Colonic mucosa (tissue), 4 donors: ENCODE measurements at regions not wholly inside any gene's neighbourhood (a gene's known extent, or its start where the extent isn't known, plus 50 kb on each side); places are given as distances from the start of the nearest gene placed in this dataset.

Source experiments
- DNase-seq: peaks from one replicate; pipeline ENCODE4 v3.0.0-alpha.2; 2020
- H3K27ac ChIP-seq: fragments of 200-600 bp; one replicate; pipeline ENCODE4 v1.8.0; 2021
- H3K27me3 ChIP-seq: fragments of 200-600 bp; one replicate; pipeline ENCODE4 v1.8.0; 2021
- H3K36me3 ChIP-seq: fragments of 200-600 bp; one replicate; pipeline ENCODE4 v1.8.0; 2021
- H3K4me1 ChIP-seq: fragments of 200-600 bp; one replicate; pipeline ENCODE4 v1.8.0; 2021; ENCODE audit warnings: mild to moderate bottlenecking
- H3K4me3 ChIP-seq: fragments of 200-600 bp; one replicate; pipeline ENCODE4 v1.8.0; 2021
- H3K9ac ChIP-seq, 2 donors: one replicate each; pipeline ENCODE4 v1.7.0; 2013; ENCODE audit warnings: control low read depth in 2 of 2, low read depth in 2 of 2, low read length in 2 of 2
- H3K9me3 ChIP-seq: fragments of 200-600 bp; one replicate; pipeline ENCODE4 v1.8.0; 2021
- intact Hi-C: fragments of 100-400 bp; cut with DNase I; formaldehyde crosslinking; loops from one replicate; pipeline ENCODE4 v1.14.1; 2022
- TF ChIP-seq, protein P1 (sequence below): fragments of 200-600 bp; IDR thresholded peaks from one replicate; pipeline ENCODE4 v1.8.0; 2022; ENCODE audit warnings: antibody characterized with exemption, mild to moderate bottlenecking
- donor health status: healthy.
- donor health status: DM: no; HTN: no; CAD: no.
- donor health status: DM: no; HTN: no; CAD: no.

DNA sequence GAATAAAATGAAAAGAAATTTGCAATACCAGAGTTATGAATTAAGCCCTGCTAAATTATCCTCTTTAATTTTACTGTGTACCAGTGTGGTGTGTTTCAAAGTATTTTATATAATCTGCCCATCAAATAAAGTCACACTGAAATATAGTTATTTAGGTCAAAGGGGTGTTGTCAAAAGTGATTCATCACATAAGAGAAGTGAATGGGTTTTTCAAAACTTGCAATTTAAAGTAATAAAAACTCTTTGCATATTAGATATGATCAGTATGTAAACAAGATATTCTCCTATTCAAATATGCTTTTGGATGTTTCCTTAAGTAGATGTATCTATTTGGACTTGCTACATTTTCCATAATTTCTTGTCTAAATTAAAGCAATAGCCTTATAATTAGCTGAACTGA, 1183.0 kb upstream of the CDH18 start:
- H3K36me3 ChIP-seq = no peaks in the 10 kb centered on the region
- no peaks in the 10 kb centered on the region for H3K9me3 ChIP-seq
- H3K27ac ChIP-seq = no peak overlapping the region
- no peaks in the 10 kb centered on the region for H3K27me3 ChIP-seq
- H3K9ac ChIP-seq = no peak overlapping the region
- TF ChIP-seq, protein P1, sequence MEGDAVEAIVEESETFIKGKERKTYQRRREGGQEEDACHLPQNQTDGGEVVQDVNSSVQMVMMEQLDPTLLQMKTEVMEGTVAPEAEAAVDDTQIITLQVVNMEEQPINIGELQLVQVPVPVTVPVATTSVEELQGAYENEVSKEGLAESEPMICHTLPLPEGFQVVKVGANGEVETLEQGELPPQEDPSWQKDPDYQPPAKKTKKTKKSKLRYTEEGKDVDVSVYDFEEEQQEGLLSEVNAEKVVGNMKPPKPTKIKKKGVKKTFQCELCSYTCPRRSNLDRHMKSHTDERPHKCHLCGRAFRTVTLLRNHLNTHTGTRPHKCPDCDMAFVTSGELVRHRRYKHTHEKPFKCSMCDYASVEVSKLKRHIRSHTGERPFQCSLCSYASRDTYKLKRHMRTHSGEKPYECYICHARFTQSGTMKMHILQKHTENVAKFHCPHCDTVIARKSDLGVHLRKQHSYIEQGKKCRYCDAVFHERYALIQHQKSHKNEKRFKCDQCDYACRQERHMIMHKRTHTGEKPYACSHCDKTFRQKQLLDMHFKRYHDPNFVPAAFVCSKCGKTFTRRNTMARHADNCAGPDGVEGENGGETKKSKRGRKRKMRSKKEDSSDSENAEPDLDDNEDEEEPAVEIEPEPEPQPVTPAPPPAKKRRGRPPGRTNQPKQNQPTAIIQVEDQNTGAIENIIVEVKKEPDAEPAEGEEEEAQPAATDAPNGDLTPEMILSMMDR = no peak
- intact Hi-C loops = no loop called here
- DNase-seq = no peak
- no peaks in the 10 kb centered on the region for H3K4me1 ChIP-seq
- H3K4me3 ChIP-seq = no peak overlapping the region

DNA sequence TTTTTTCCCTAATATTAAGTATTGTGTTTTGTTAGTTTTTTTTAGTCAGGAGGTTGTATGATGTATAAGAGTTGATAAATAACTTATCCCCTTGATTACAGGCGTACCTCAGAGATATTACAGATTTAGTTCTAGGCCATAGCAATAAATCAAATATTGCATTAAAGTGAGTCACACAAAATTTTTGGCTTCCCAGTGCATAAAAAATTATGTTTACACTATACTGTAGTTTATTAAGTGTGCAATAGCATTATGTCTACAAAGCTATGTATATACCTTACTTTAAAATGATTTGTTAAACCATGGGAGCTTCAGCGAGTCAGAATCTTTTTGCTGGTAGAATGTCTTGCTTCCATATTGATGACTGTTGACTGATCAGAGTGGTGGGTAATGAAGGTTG, 1180.6 kb upstream of the CDH18 start:
- H3K27me3 ChIP-seq = no peaks in the 10 kb centered on the region
- no peaks in the 10 kb centered on the region for H3K9me3 ChIP-seq
- no peaks in the 10 kb centered on the region for H3K36me3 ChIP-seq
- H3K9ac ChIP-seq = no peak overlapping the region
- intact Hi-C loops = no loop called here
- H3K4me3 ChIP-seq = no peak overlapping the region
- TF ChIP-seq, protein P1 = no peak
- DNase-seq = no peak
- H3K4me1 ChIP-seq = no peaks in the 10 kb centered on the region
- no peak overlapping the region for H3K27ac ChIP-seq

DNA sequence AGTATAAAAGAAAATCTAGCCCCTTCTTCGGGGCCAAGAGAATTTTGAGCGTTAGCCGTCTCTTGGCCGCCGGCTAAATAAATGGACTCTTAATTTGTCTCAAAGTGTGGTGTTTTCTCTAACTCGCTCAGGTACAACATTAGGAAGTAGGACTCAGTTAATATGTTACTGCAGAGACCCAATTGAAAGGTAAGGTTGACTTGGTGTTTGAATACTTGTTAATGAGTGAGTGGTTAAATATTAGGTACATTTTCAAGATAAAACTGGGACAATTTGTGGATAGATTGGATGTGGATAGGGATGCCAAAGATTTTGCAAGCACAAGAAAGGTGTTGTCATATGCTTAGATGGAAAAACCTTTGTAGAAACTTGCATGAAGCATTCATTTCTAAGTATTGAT, 1177.3 kb upstream of the CDH18 start:
- no peaks in the 10 kb centered on the region for H3K27me3 ChIP-seq
- H3K9me3 ChIP-seq = no peaks in the 10 kb centered on the region
- H3K9ac ChIP-seq = no peak overlapping the region
- TF ChIP-seq, protein P1 = no peak
- H3K4me1 ChIP-seq = no peaks in the 10 kb centered on the region
- H3K27ac ChIP-seq = no peak overlapping the region
- DNase-seq = no peak
- no peak overlapping the region for H3K4me3 ChIP-seq
- intact Hi-C loops = no loop called here
- H3K36me3 ChIP-seq = no peaks in the 10 kb centered on the region

DNA sequence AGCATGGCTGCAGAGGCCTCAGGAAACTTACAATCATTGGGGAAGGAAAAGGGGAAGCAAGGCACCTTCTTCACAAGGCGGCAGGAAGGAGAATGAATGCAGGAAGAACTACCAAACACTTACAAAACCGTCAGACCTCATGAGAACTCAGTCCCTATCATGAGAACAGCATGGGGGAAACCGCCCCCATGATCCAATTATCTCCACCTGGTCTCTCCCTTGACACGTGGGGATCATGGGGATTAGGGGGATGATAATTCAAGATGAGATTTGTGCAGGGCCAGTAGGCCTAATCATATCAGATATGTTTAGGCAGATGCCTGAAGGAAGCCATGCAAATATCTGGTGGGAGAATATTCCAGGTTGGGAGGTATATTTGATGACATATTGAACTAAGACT, 1176.4 kb upstream of the CDH18 start:
- H3K4me1 ChIP-seq = no peaks in the 10 kb centered on the region
- H3K27ac ChIP-seq = no peak overlapping the region
- H3K27me3 ChIP-seq = no peaks in the 10 kb centered on the region
- H3K4me3 ChIP-seq = no peak overlapping the region
- TF ChIP-seq, protein P1 = no peak
- no peaks in the 10 kb centered on the region for H3K9me3 ChIP-seq
- intact Hi-C loops = no loop called here
- H3K36me3 ChIP-seq = no peaks in the 10 kb centered on the region
- H3K9ac ChIP-seq = no peak overlapping the region
- no peak for DNase-seq

DNA sequence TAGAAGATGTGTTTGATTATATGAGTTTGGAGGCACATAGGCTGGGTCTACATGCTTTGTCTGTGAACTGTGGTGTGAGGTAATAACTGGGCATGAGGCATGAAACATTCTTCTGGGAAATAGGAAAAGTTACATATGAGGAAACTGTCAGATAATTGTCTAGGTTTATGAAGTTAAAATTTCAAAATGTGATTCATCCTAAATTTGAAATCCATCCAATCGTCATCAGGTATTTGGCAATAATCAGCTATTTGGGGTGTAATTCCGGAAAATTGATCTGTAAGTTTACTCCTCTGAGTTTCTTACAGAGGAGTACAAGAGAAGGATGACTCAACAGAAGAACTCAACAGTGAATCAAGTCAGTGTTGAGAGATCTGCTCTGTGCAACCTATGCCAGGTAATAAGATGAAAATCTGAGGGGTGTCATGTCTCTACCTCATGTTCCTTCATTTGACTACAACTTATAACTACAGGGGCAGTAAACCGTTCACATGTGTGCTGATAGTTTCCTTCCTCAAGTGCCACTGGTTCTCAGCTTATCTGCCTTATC, 1171.6 kb upstream of the CDH18 start:
- H3K27ac ChIP-seq = no peak overlapping the region
- H3K9me3 ChIP-seq = no peaks in the 10 kb centered on the region
- H3K27me3 ChIP-seq = no peaks in the 10 kb centered on the region
- H3K4me1 ChIP-seq = no peaks in the 10 kb centered on the region
- H3K4me3 ChIP-seq = no peak overlapping the region
- no peaks in the 10 kb centered on the region for H3K36me3 ChIP-seq
- TF ChIP-seq, protein P1 = no peak
- intact Hi-C loops = no loop called here
- DNase-seq = no peak
- H3K9ac ChIP-seq = no peak overlapping the region
